ENCODE measurements at regions not wholly inside any gene's neighbourhood (a gene's known extent, or its start where the extent isn't known, plus 50 kb on each side); places are given as distances from the start of the nearest gene placed in this dataset.

DNA sequence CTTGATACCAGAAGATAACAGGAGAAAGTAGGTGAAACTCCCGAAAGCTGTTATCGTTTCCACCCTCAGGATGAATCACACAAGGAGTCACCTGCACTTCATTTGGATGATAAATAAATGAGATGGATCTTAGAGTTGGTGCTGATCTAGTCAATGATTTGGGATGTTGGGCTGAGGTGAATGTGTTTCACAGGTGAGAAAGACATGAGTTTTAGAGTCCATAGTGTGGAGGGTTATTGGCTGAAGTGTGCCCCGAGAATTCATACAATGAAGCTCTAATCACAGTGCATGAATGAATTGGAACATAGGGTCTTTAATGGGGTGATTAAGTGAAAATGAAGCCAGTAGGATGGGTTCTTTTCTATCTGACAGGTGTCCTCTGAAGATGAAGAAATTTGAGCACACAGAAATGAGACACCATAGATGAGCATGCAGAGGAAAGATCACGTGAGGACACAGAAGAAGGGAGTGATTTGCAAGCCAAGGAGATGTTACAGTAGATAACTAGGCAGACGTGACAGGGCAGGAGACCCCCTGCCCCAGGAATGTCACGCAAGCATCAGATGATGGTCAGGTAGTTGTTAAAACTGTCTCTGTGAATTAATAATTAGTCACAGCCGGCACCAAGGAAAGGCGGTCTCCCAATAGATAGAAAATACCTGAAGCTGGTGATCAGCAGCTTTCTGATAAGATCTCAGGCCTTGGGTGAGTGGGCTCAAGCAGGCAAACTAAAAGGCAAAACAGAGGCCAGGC is 60.3 kb upstream of the IGLL5 start:
- no peak overlapping the region for H3K4me3 Mint-ChIP-seq
- peaks cover 38% of the 10 kb centered on the region for H3K4me1 Mint-ChIP-seq (ENCODE audit: low read depth)
- DNase-seq (no peak), ATAC-seq (no peak)
- H3K9me3 Mint-ChIP-seq, result peaks cover 9% of the 10 kb centered on the region
- no peaks in the 10 kb centered on the region for H3K27me3 Mint-ChIP-seq (ENCODE audit: low read depth)
- peaks cover 2% of the 10 kb centered on the region for H3K36me3 Mint-ChIP-seq (ENCODE audit: insufficient read depth)

DNA sequence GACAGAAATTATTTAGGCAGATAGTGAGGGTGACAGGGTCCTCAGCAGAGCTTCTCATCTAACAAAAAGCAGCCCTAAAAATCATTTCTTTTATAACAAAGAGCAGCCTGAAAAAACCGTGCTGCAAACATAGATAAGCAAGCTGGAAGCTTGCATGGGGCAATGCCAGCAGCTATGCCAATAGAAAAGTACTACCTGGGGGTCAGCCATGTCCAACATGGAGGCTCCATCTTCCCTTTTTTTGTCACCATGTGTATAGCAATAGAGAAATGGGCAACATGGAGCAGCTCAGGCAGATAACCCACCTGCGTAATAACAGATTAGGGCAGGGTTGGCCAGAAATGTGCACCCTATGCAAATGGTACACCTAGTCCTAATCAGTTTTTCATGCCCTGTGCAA is 57.4 kb upstream of the IGLL5 start:
- no peak overlapping the region for H3K4me3 Mint-ChIP-seq
- peaks cover 2% of the 10 kb centered on the region for H3K36me3 Mint-ChIP-seq (ENCODE audit: insufficient read depth)
- peaks cover 14% of the 10 kb centered on the region for H3K4me1 Mint-ChIP-seq (ENCODE audit: low read depth)
- DNase-seq (no peak), ATAC-seq (no peak)
- no peaks in the 10 kb centered on the region for H3K27me3 Mint-ChIP-seq (ENCODE audit: low read depth)
- peaks cover 9% of the 10 kb centered on the region for H3K9me3 Mint-ChIP-seq

DNA sequence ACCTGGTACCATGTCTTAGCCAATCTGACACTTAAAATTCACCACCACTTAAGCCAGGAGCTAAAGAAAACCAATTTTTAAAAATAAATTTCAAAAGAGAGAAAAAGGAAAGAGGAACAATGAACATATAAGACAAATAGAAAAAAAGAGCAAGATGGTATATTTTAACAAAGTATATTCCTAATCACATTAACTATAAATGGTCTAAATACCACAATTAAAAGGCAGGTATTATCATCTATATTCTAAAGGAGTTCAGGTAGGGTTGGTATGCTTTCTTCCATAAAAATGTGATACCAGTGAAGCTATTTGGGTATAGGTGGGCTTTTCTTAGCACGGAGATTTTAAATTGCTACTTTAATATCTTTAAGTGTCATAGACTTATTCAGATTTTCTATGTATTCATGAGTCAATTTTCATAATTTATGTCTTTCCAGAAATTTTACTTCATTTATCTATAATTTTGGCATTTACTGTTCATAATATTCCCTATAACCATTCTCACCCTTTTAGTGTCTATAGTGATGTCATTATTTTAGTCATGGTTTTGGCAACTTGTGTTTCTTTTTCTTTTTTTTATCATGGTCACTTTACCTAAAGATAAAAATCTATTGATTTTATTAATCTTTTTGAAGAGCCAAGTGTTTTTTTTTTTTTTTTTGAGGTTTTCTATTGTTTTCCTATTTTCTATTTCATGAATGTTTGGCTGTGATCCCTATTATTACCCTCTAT is 56.5 kb upstream of the IGLL5 start:
- DNase-seq (no peak), ATAC-seq (no peak)
- Mint-ChIP-seq H3K9me3 (peaks cover 9% of the 10 kb centered on the region), H3K4me3 (no peak overlapping the region), H3K27me3 (ENCODE audit: low read depth) (no peaks in the 10 kb centered on the region), H3K36me3 (ENCODE audit: insufficient read depth) (peaks cover 2% of the 10 kb centered on the region), H3K4me1 (ENCODE audit: low read depth) (peaks cover 7% of the 10 kb centered on the region)

DNA sequence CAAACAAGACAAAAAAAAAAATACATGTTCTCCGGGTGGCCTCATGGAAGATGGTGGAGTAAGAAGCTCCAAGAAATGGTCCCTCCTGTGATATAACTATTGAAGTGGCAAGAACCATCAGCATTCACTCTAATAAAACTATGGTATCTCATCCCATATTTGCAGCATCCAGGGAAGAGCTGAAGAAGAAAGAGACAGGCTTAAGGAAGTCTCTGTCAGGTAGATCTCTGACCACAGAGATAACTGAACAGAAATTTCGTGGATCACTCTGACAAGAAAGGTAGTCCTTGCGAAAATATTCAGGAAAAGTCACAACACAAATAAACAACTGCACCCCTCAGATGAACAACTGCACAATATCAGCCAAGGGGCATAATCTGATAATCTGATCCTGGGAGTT is 54.6 kb upstream of the IGLL5 start:
- Mint-ChIP-seq H3K36me3 (ENCODE audit: insufficient read depth) (peaks cover 2% of the 10 kb centered on the region), H3K4me1 (ENCODE audit: low read depth) (peaks cover 8% of the 10 kb centered on the region), H3K27me3 (ENCODE audit: low read depth) (no peaks in the 10 kb centered on the region), H3K9me3 (peaks cover 9% of the 10 kb centered on the region), H3K4me3 (no peak overlapping the region)
- no peak for DNase-seq
- ATAC-seq, result no peak

DNA sequence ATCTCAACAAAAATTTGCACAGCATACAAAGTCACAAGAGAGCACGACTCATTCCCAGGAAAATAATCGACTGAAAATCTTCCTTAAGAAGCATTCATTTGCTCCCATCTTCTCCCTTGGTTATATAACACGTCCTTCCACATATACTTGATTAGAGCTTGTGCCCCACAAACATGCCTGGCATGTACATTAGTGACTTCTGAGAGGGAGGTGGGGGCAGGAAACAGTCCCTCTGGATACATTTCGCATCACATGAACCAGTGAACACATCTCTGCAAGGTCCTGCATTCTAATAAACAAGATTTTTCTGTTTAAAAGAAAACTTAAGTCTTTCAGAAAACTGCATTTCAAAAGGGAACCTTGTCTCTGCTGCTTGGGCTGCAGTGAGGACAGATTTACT is 54.1 kb upstream of the IGLL5 start:
- peaks cover 13% of the 10 kb centered on the region for H3K4me1 Mint-ChIP-seq (ENCODE audit: low read depth)

DNA sequence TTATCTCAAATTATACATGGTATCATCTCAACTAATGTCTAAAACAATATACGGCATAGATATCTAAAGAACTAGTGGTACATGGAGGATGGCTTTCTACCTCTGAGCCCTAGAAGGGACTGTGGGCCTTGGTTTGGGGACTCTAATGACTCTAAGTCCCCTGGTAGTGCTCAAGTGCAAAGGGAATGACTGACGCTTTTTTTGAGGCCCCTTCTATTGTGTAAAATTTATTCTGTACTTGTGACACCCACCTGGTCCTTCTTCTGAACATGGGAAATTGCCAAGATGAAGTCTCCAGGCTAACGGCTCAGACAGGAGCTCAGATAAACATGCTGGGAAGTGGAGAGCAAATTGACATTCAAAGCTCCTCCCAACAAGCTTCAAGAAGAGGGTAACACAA is 53.4 kb upstream of the IGLL5 start:
- Mint-ChIP-seq H3K4me3 (no peak overlapping the region), H3K9me3 (peaks cover 9% of the 10 kb centered on the region), H3K36me3 (ENCODE audit: insufficient read depth) (peaks cover 2% of the 10 kb centered on the region), H3K4me1 (ENCODE audit: low read depth) (peaks cover 19% of the 10 kb centered on the region), H3K27me3 (ENCODE audit: low read depth) (no peaks in the 10 kb centered on the region)
- ATAC-seq, result no peak
- no peak for DNase-seq

More for the DNA sequence above, 54.1 kb upstream of the IGLL5 start:
- Mint-ChIP-seq H3K9me3 (peaks cover 9% of the 10 kb centered on the region), H3K4me3 (no peak overlapping the region), H3K27me3 (ENCODE audit: low read depth) (no peaks in the 10 kb centered on the region), H3K36me3 (ENCODE audit: insufficient read depth) (peaks cover 2% of the 10 kb centered on the region)
- ATAC-seq (no peak), DNase-seq (no peak)

DNA sequence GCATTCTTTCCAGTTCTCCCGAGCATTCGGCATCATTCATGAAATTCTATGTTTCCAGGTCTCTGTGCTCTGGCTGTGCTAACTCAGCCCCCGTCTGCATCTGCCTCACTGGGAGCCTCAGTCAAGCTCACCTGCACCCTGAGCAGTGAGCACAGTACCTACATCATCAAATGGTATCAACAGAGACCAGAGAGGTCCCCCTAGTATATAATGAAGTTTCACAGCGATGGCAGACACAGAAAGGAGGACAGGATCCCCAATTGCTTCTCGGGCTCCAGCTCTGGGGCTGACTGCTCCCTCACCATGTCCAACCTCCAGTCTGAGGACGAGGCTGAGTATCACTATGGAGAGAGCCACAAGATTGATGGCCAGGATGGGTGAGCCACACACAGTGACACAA is 52.8 kb upstream of the IGLL5 start:
- no peak overlapping the region for H3K4me3 Mint-ChIP-seq
- peaks cover 2% of the 10 kb centered on the region for H3K36me3 Mint-ChIP-seq (ENCODE audit: insufficient read depth)
- H3K4me1 Mint-ChIP-seq (ENCODE audit: low read depth), result peaks cover 19% of the 10 kb centered on the region
- no peak for DNase-seq
- H3K9me3 Mint-ChIP-seq, result peaks cover 9% of the 10 kb centered on the region
- no peaks in the 10 kb centered on the region for H3K27me3 Mint-ChIP-seq (ENCODE audit: low read depth)
- ATAC-seq, result no peak

DNA sequence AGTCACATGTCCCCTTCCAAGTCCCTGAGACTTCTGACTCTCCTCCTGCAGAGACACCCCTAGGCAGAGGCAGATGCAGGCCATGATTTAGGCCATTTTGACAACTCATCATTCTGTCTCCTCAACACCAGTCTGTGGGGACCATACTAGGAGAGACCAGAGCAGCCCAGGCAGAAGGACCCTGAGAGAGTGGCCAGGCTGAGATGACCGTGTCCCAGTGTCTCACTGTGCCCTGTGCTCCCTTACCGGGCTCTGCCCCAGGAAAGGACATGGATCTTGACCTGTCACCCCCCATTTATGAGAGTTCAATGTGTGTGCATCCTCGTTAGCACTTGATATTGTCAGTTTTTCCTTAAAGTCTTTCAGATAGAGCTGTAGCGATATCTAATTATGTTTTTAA is 52.4 kb upstream of the IGLL5 start:
- no peak for ATAC-seq

DNA sequence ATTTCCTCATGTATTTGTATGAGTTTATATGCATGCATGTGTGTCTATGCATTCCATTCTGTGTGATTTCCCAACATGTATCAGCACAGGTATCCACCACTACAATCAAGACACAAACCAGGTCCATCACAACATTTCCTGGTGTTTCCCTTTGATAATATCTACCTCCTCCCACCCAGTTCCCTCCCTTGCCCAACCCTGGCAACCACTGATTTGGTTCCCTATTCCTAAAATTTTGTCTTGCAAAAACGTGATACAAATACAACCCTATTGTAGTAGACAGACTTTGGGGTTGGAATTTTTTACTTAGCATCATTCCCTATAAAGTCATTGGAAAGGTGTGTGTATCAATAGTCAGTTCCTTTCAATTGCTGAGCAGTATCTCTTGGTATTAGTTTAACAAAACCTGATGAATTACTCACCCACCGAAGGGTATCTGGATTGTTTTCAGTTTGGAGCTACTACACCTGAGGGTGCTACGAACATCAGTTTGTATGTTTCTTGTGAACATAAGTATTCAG is 51.8 kb upstream of the IGLL5 start:
- ATAC-seq (no peak), DNase-seq (no peak)
- Mint-ChIP-seq H3K9me3 (peaks cover 4% of the 10 kb centered on the region), H3K27me3 (ENCODE audit: low read depth) (no peaks in the 10 kb centered on the region), H3K36me3 (ENCODE audit: insufficient read depth) (peaks cover 1% of the 10 kb centered on the region), H3K4me3 (no peak overlapping the region), H3K4me1 (ENCODE audit: low read depth) (peaks cover 20% of the 10 kb centered on the region)

More for the DNA sequence above, 52.4 kb upstream of the IGLL5 start:
- no peaks in the 10 kb centered on the region for H3K27me3 Mint-ChIP-seq (ENCODE audit: low read depth)
- no peak overlapping the region for H3K4me3 Mint-ChIP-seq
- DNase-seq, result no peak
- peaks cover 2% of the 10 kb centered on the region for H3K36me3 Mint-ChIP-seq (ENCODE audit: insufficient read depth)
- peaks cover 9% of the 10 kb centered on the region for H3K9me3 Mint-ChIP-seq
- peaks cover 20% of the 10 kb centered on the region for H3K4me1 Mint-ChIP-seq (ENCODE audit: low read depth)

DNA sequence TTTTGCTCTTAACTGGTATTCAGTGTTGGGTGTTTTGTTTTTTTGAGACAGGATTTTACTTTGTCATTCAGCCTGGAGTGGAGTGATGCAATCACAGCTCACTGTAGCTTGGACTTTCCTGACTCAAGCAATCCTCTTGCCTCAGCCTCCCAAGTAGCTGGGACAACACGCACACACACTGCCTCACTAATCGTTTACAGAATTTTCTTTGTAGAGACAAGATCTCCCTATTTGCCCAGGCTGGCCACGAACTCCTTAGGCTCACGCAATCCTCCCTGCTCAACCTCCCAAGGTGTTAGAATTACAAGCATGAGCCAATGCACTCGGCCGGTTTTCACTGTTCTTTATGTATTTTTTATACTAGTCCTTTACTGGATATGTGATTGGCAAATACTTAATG is 51.0 kb upstream of the IGLL5 start:
- Mint-ChIP-seq H3K4me1 (ENCODE audit: low read depth) (peaks cover 20% of the 10 kb centered on the region), H3K4me3 (no peak overlapping the region), H3K9me3 (no peaks in the 10 kb centered on the region), H3K27me3 (ENCODE audit: low read depth) (no peaks in the 10 kb centered on the region), H3K36me3 (ENCODE audit: insufficient read depth) (peaks cover 3% of the 10 kb centered on the region)
- DNase-seq, result no peak
- no peak for ATAC-seq

Data from activated T-cell treated with anti-CD3 and anti-CD28 coated beads, Interleukin-2, amount 50 U/mL, for 4 hours (primary cell).